ENCODE measurements at regions not wholly inside any gene's neighbourhood (a gene's known extent, or its start where the extent isn't known, plus 50 kb on each side); places are given as distances from the start of the nearest gene placed in this dataset.

GRCh38 chr12:131316388-131316787 is 362.7 kb downstream of the ADGRD1 start:
- no peak for TF ChIP-seq FOXK2 (IDR thresholded peaks at IDR 0.05)
- TF ChIP-seq TARDBP (IDR thresholded peaks at IDR 0.05), result no peak
- no peak for TF ChIP-seq ARNT (IDR thresholded peaks at IDR 0.05)
- no peak for TF ChIP-seq SP1 (IDR thresholded peaks at IDR 0.05)
- no peak for TF ChIP-seq NFRKB (IDR thresholded peaks at IDR 0.05)
- no peak for TF ChIP-seq FOXM1 (IDR thresholded peaks at IDR 0.05; ENCODE audit: borderline replicate concordance)
- TF ChIP-seq SUZ12 (IDR thresholded peaks at IDR 0.05), result no peak
- no peak for TF ChIP-seq ZNF384 (IDR thresholded peaks at IDR 0.05)
- TF ChIP-seq BHLHE40 (IDR thresholded peaks at IDR 0.05; ENCODE audit: borderline replicate concordance), result no peak
- TF ChIP-seq L3MBTL2 (conservative IDR thresholded peaks at IDR 0.05), result no peak
- TF ChIP-seq CTBP1 (IDR thresholded peaks at IDR 0.05; ENCODE audit: borderline replicate concordance), result no peak
- TF ChIP-seq ELF4 (IDR thresholded peaks at IDR 0.05), result no peak
- TF ChIP-seq HDGF (IDR thresholded peaks at IDR 0.05; ENCODE audit: borderline replicate concordance), result no peak
